GM12874 (cell line): ENCODE measurements at regions not wholly inside any gene's neighbourhood (a gene's known extent, or its start where the extent isn't known, plus 50 kb on each side); places are given as distances from the start of the nearest gene placed in this dataset.

Experiments used
- CTCF ChIP-seq: IDR thresholded peaks from 2 replicates; pipeline ENCODE4 v1.5.1; 2011; ENCODE audit warnings: low read depth, mild to moderate bottlenecking, control low read depth, low read length, moderate library complexity; ENCODE audit not compliant: insufficient read depth

- no peak for TF ChIP-seq CTCF
Observed at GRCh38 chr3:94307588-94307987, 244.7 kb downstream of the NSUN3 start.

- no peak for TF ChIP-seq CTCF
Observed at GRCh38 chr3:94308767-94309166, 245.9 kb downstream of the NSUN3 start.

GRCh38 chr3:94310341-94311135 is 247.7 kb downstream of the NSUN3 start:
- TF ChIP-seq CTCF = no peak

GRCh38 chr3:94311651-94312050 is 248.8 kb downstream of the NSUN3 start:
- TF ChIP-seq CTCF = no peak

- no peak for TF ChIP-seq CTCF
Observed at GRCh38 chr3:94314218-94314883, 251.5 kb downstream of the NSUN3 start.

- TF ChIP-seq CTCF = no peak
Observed at GRCh38 chr3:94317017-94317416, 254.2 kb downstream of the NSUN3 start.

GRCh38 chr3:94323596-94323995 is 260.7 kb downstream of the NSUN3 start:
- no peak for TF ChIP-seq CTCF
